ENCODE measurements at regions not wholly inside any gene's neighbourhood (a gene's known extent, or its start where the extent isn't known, plus 50 kb on each side); places are given as distances from the start of the nearest gene placed in this dataset.
A peak's percentile ranks its signal among the peaks of the same experiment; 100 is the strongest.

DNA sequence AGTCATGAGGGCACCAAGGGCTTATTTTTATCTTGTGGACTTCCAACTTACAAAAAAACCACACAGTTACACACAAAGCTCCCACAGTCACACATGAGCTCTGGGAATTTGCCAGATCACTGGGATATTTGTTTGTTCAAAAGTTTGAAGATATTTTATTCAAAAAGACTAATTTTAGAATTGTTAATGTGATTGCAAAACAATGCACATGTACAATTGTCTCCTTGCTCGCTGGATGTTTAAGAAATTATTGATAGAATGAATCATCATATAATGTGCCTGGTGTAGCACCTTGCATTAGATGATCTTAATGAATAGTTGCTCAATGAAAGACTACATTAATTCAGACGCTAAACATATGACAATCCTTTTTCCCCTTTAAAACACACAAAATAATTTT lies 570.3 kb downstream of the LMO4 start:
- DNase-seq (ENCODE audit: low read depth) = no peak
- H3K4me3 ChIP-seq (ENCODE audit: low read depth, low read length) = no peak overlapping the region
- TF ChIP-seq, protein P1, sequence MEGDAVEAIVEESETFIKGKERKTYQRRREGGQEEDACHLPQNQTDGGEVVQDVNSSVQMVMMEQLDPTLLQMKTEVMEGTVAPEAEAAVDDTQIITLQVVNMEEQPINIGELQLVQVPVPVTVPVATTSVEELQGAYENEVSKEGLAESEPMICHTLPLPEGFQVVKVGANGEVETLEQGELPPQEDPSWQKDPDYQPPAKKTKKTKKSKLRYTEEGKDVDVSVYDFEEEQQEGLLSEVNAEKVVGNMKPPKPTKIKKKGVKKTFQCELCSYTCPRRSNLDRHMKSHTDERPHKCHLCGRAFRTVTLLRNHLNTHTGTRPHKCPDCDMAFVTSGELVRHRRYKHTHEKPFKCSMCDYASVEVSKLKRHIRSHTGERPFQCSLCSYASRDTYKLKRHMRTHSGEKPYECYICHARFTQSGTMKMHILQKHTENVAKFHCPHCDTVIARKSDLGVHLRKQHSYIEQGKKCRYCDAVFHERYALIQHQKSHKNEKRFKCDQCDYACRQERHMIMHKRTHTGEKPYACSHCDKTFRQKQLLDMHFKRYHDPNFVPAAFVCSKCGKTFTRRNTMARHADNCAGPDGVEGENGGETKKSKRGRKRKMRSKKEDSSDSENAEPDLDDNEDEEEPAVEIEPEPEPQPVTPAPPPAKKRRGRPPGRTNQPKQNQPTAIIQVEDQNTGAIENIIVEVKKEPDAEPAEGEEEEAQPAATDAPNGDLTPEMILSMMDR (IDR thresholded peaks at IDR 0.05; ENCODE audit: insufficient read depth, low read depth, low read length, missing control alignments) = no peak

GRCh38 chr1:87899746-87900145 lies 571.1 kb downstream of the LMO4 start:
- H3K4me3 ChIP-seq (ENCODE audit: low read depth, low read length) = no peak overlapping the region
- TF ChIP-seq, protein P1 (IDR thresholded peaks at IDR 0.05; ENCODE audit: insufficient read depth, low read depth, low read length, missing control alignments) = no peak
- DNase-seq (ENCODE audit: low read depth) = no peak

DNA sequence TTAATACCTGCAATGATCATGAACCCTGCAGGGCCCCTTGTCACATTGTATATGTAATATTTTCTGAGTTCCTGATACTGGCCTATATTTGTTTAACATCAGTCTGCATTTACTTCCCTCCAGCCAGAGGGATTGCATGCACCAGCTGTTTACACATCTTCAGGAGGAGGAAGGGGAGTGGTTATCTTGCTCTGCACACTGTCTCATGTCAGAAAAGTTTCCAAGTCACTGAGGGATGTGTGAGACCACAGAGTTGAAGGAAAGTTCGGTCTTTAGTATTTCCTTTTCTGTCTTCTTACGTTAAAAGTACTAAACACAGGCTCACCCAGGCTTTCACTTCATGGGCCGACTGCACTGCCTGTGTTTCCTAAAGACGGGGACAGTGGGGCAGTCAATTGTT lies 574.1 kb downstream of the LMO4 start:
- no peak overlapping the region for H3K4me3 ChIP-seq (ENCODE audit: low read depth, low read length)
- TF ChIP-seq, protein P1 (IDR thresholded peaks at IDR 0.05; ENCODE audit: insufficient read depth, low read depth, low read length, missing control alignments) = no peak
- DNase-seq (ENCODE audit: low read depth) = peak; percentile 0

DNA sequence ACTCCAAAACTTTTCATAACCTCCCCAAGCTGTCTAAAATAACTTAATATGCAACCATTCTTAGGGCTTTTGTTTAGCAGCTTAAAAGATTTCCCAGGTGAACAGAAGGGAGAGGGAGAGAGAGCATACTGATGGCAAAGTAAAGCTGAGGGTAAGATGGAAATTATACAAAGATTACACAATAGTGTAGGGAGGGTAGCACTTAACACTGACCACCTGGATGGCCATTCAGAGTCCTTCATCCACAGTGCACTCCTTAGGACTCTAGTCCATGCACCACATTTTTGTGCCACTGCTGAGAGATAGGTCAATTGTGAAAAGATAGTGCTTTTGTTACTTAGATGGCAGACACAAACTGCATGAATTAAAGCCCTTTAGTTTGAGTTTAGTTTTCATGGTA lies 574.6 kb downstream of the LMO4 start:
- TF ChIP-seq, protein P1 (IDR thresholded peaks at IDR 0.05; ENCODE audit: insufficient read depth, low read depth, low read length, missing control alignments) = no peak
- DNase-seq (ENCODE audit: low read depth) = no peak
- H3K4me3 ChIP-seq (ENCODE audit: low read depth, low read length) = no peak overlapping the region

DNA sequence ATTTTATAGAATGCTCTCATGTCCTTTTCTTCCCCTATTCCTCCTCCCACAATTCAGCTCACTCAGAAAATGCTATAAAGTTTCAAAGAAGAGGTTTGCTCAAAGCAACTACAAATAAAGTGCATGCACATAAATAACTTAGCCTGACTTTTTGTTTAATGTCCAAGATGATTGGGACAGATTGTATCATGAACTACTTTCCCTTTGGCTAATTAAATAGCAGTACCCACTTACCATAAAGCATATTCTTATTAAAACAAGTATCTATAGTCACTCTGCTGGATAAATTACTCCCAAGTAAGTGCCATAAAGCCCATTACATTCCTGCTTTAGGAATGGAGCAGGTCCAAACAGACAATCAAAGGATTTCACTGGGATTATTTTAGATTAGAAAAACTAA lies 576.0 kb downstream of the LMO4 start:
- DNase-seq (ENCODE audit: low read depth) = no peak
- H3K4me3 ChIP-seq (ENCODE audit: low read depth, low read length) = no peak overlapping the region
- TF ChIP-seq, protein P1 (IDR thresholded peaks at IDR 0.05; ENCODE audit: insufficient read depth, low read depth, low read length, missing control alignments) = no peak

DNA sequence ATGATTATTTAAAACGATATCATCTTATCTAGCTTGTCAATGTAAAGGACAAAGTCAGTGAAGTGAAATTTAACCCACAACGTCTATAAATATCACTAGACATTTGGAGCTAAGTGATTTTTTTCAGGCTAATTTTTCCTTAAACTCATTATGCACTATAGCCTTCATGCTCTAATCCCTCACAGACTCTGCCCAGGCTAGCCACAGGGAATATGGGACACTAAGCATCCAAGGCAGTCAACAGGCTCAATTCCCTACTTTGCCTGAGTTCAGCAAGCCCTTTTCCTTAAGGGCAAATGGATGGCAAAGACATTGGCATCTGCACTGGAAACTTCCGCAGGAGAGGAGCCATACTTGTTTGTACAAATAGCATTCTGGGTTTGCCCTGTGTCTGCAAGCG lies 577.0 kb downstream of the LMO4 start:
- no peak for DNase-seq (ENCODE audit: low read depth)
- H3K4me3 ChIP-seq (ENCODE audit: low read depth, low read length) = no peak overlapping the region
- TF ChIP-seq, protein P1 (IDR thresholded peaks at IDR 0.05; ENCODE audit: insufficient read depth, low read depth, low read length, missing control alignments) = no peak

- TF ChIP-seq, protein P1 (IDR thresholded peaks at IDR 0.05; ENCODE audit: insufficient read depth, low read depth, low read length, missing control alignments) = no peak
- no peak for DNase-seq (ENCODE audit: low read depth)
- H3K4me3 ChIP-seq (ENCODE audit: low read depth, low read length) = no peak overlapping the region
Observed at GRCh38 chr1:87906078-87906477, 577.4 kb downstream of the LMO4 start.
